ENCODE measurements at regions not wholly inside any gene's neighbourhood (a gene's known extent, or its start where the extent isn't known, plus 50 kb on each side); places are given as distances from the start of the nearest gene placed in this dataset.
A peak's percentile ranks its signal among the peaks of the same experiment; 100 is the strongest.

GRCh38 chr4:66443008-66443407 is 772.7 kb upstream of the EPHA5 start:
- no peaks in the 10 kb centered on the region for H3K27me3 ChIP-seq (ENCODE audit: control insufficient read depth, insufficient read depth, low read length)
- no peak overlapping the region for H3K9ac ChIP-seq (ENCODE audit: low read depth, low read length)
- H3K36me3 ChIP-seq (ENCODE audit: control insufficient read depth, insufficient read depth, low read length): no peaks in the 10 kb centered on the region
- H3K27ac ChIP-seq (ENCODE audit: low read depth, low read length): no peak overlapping the region
- H3K9me3 ChIP-seq (ENCODE audit: control insufficient read depth, insufficient read depth, low read length): no peaks in the 10 kb centered on the region
- peaks cover 6% of the 10 kb centered on the region; the same call in 1 of the 2 replicates for H3K4me1 ChIP-seq (ENCODE audit: control insufficient read depth, insufficient read depth, low read length)
- H3K4me3 ChIP-seq (ENCODE audit: low read depth, low read length): no peak overlapping the region

- H3K4me1 ChIP-seq (ENCODE audit: control insufficient read depth, insufficient read depth, low read length): peaks cover 6% of the 10 kb centered on the region; the same call in 1 of the 2 replicates
- H3K4me3 ChIP-seq (ENCODE audit: low read depth, low read length): no peak overlapping the region
- no peaks in the 10 kb centered on the region for H3K9me3 ChIP-seq (ENCODE audit: control insufficient read depth, insufficient read depth, low read length)
- no peak overlapping the region for H3K27ac ChIP-seq (ENCODE audit: low read depth, low read length)
- no peaks in the 10 kb centered on the region for H3K27me3 ChIP-seq (ENCODE audit: control insufficient read depth, insufficient read depth, low read length)
- H3K36me3 ChIP-seq (ENCODE audit: control insufficient read depth, insufficient read depth, low read length): no peaks in the 10 kb centered on the region
- no peak overlapping the region for H3K9ac ChIP-seq (ENCODE audit: low read depth, low read length)
Measured at GRCh38 chr4:66439508-66439907, 769.2 kb upstream of the EPHA5 start.

DNA sequence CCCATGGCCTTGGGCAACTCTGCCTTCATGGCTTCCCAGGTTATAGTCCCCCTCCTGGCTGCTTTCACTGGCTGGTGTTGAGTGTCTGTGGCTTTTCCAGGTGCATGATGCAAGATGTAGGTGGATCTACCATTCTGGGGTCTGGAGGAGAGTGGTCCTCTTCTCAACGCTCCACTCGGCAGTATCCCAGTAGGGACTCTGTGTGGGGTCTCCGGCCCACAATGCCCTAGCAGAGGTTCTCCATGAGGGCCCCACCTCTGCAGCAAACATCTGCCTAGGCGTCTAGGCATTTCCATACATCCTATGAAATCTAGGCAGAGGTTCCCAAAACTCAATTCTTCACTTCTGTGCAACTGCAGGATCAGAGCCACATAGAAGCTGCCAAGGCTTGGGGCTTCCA is 763.4 kb upstream of the EPHA5 start:
- H3K4me3 ChIP-seq (ENCODE audit: low read depth, low read length): no peak overlapping the region
- no peaks in the 10 kb centered on the region for H3K27me3 ChIP-seq (ENCODE audit: control insufficient read depth, insufficient read depth, low read length)

GRCh38 chr4:66430856-66431255 is 760.6 kb upstream of the EPHA5 start:
- Histone ChIP-seq H3K4me1 (ENCODE audit: control insufficient read depth, insufficient read depth, low read length) (no peaks in the 10 kb centered on the region), H3K4me3 (ENCODE audit: low read depth, low read length) (no peak overlapping the region), H3K36me3 (ENCODE audit: control insufficient read depth, insufficient read depth, low read length) (no peaks in the 10 kb centered on the region), H3K9me3 (ENCODE audit: control insufficient read depth, insufficient read depth, low read length) (no peaks in the 10 kb centered on the region), H3K27ac (ENCODE audit: low read depth, low read length) (peak overlapping the region; percentile 22), H3K9ac (ENCODE audit: low read depth, low read length) (no peak overlapping the region), H3K27me3 (ENCODE audit: control insufficient read depth, insufficient read depth, low read length) (no peaks in the 10 kb centered on the region)

More for the DNA sequence above, 763.4 kb upstream of the EPHA5 start:
- no peak overlapping the region for H3K27ac ChIP-seq (ENCODE audit: low read depth, low read length)
- H3K9me3 ChIP-seq (ENCODE audit: control insufficient read depth, insufficient read depth, low read length): no peaks in the 10 kb centered on the region
- no peaks in the 10 kb centered on the region for H3K4me1 ChIP-seq (ENCODE audit: control insufficient read depth, insufficient read depth, low read length)
- no peaks in the 10 kb centered on the region for H3K36me3 ChIP-seq (ENCODE audit: control insufficient read depth, insufficient read depth, low read length)
- H3K9ac ChIP-seq (ENCODE audit: low read depth, low read length): no peak overlapping the region

GRCh38 chr4:66429276-66429675 is 759.0 kb upstream of the EPHA5 start:
- H3K27me3 ChIP-seq (ENCODE audit: control insufficient read depth, insufficient read depth, low read length): no peaks in the 10 kb centered on the region
- no peaks in the 10 kb centered on the region for H3K36me3 ChIP-seq (ENCODE audit: control insufficient read depth, insufficient read depth, low read length)
- H3K9me3 ChIP-seq (ENCODE audit: control insufficient read depth, insufficient read depth, low read length): no peaks in the 10 kb centered on the region
- H3K9ac ChIP-seq (ENCODE audit: low read depth, low read length): no peak overlapping the region
- no peaks in the 10 kb centered on the region for H3K4me1 ChIP-seq (ENCODE audit: control insufficient read depth, insufficient read depth, low read length)
- H3K4me3 ChIP-seq (ENCODE audit: low read depth, low read length): no peak overlapping the region
- H3K27ac ChIP-seq (ENCODE audit: low read depth, low read length): no peak overlapping the region

GRCh38 chr4:66416425-66416824 is 746.1 kb upstream of the EPHA5 start:
- H3K27me3 ChIP-seq (ENCODE audit: control insufficient read depth, insufficient read depth, low read length): no peaks in the 10 kb centered on the region
- H3K9ac ChIP-seq (ENCODE audit: low read depth, low read length): no peak overlapping the region
- no peak overlapping the region for H3K27ac ChIP-seq (ENCODE audit: low read depth, low read length)
- no peak overlapping the region for H3K4me3 ChIP-seq (ENCODE audit: low read depth, low read length)
- H3K36me3 ChIP-seq (ENCODE audit: control insufficient read depth, insufficient read depth, low read length): no peaks in the 10 kb centered on the region
- no peaks in the 10 kb centered on the region for H3K4me1 ChIP-seq (ENCODE audit: control insufficient read depth, insufficient read depth, low read length)
- no peaks in the 10 kb centered on the region for H3K9me3 ChIP-seq (ENCODE audit: control insufficient read depth, insufficient read depth, low read length)

DNA sequence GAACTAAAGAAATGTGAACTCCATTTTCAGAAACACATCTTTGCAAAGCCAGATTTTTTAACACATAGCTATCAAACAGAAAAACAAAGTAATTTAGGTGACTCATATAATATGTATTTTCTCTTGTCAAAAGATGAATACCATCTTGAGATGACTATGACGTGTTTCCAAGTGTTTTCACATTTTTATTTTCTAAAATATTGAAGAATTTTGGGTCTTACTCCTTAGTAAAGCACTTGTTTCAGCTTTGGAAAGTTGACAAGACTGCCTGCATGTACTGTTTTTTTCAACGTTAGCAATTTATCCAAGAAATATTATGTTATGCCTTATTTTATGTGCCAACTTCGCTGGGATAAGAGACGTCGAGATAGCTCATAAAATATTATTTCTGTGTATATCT is 733.9 kb upstream of the EPHA5 start:
- Histone ChIP-seq H3K9me3 (ENCODE audit: control insufficient read depth, insufficient read depth, low read length) (no peaks in the 10 kb centered on the region), H3K27me3 (ENCODE audit: control insufficient read depth, insufficient read depth, low read length) (no peaks in the 10 kb centered on the region), H3K4me3 (ENCODE audit: low read depth, low read length) (no peak overlapping the region), H3K4me1 (ENCODE audit: control insufficient read depth, insufficient read depth, low read length) (no peaks in the 10 kb centered on the region), H3K9ac (ENCODE audit: low read depth, low read length) (no peak overlapping the region), H3K36me3 (ENCODE audit: control insufficient read depth, insufficient read depth, low read length) (no peaks in the 10 kb centered on the region), H3K27ac (ENCODE audit: low read depth, low read length) (no peak overlapping the region)

GRCh38 chr4:66376921-66377320 is 706.6 kb upstream of the EPHA5 start:
- Histone ChIP-seq H3K4me3 (ENCODE audit: low read depth, low read length) (no peak overlapping the region), H3K36me3 (ENCODE audit: control insufficient read depth, insufficient read depth, low read length) (no peaks in the 10 kb centered on the region), H3K9me3 (ENCODE audit: control insufficient read depth, insufficient read depth, low read length) (no peaks in the 10 kb centered on the region), H3K4me1 (ENCODE audit: control insufficient read depth, insufficient read depth, low read length) (no peaks in the 10 kb centered on the region), H3K9ac (ENCODE audit: low read depth, low read length) (no peak overlapping the region), H3K27me3 (ENCODE audit: control insufficient read depth, insufficient read depth, low read length) (no peaks in the 10 kb centered on the region), H3K27ac (ENCODE audit: low read depth, low read length) (no peak overlapping the region)

GRCh38 chr4:66376396-66376795 is 706.1 kb upstream of the EPHA5 start:
- Histone ChIP-seq H3K4me3 (ENCODE audit: low read depth, low read length) (no peak overlapping the region), H3K36me3 (ENCODE audit: control insufficient read depth, insufficient read depth, low read length) (no peaks in the 10 kb centered on the region), H3K4me1 (ENCODE audit: control insufficient read depth, insufficient read depth, low read length) (no peaks in the 10 kb centered on the region), H3K27ac (ENCODE audit: low read depth, low read length) (no peak overlapping the region), H3K9me3 (ENCODE audit: control insufficient read depth, insufficient read depth, low read length) (no peaks in the 10 kb centered on the region), H3K9ac (ENCODE audit: low read depth, low read length) (no peak overlapping the region), H3K27me3 (ENCODE audit: control insufficient read depth, insufficient read depth, low read length) (no peaks in the 10 kb centered on the region)

GRCh38 chr4:66373268-66373667 is 703.0 kb upstream of the EPHA5 start:
- Histone ChIP-seq H3K27ac (ENCODE audit: low read depth, low read length) (no peak overlapping the region), H3K27me3 (ENCODE audit: control insufficient read depth, insufficient read depth, low read length) (no peaks in the 10 kb centered on the region), H3K9ac (ENCODE audit: low read depth, low read length) (no peak overlapping the region), H3K4me3 (ENCODE audit: low read depth, low read length) (no peak overlapping the region), H3K4me1 (ENCODE audit: control insufficient read depth, insufficient read depth, low read length) (no peaks in the 10 kb centered on the region), H3K36me3 (ENCODE audit: control insufficient read depth, insufficient read depth, low read length) (no peaks in the 10 kb centered on the region), H3K9me3 (ENCODE audit: control insufficient read depth, insufficient read depth, low read length) (no peaks in the 10 kb centered on the region)

DNA sequence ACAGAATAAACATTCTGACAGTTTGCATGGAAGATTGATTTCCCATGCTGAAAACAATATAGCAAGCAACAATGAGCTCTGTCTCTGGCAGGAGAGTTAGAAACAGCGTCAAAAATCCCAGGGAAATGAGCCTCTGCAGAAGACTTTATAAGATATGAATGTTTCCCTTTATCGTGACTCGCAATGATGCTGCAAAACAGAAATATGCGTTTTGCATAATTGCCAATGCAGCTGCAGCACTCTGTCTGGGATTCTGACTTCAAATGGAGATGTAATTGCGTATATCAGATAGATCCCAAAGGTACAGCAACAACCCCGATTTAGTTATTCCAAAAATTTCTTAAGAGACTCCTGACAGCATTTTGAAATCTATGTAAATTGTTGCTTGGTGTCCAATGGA is 702.4 kb upstream of the EPHA5 start:
- Histone ChIP-seq H3K4me3 (ENCODE audit: low read depth, low read length) (no peak overlapping the region), H3K4me1 (ENCODE audit: control insufficient read depth, insufficient read depth, low read length) (no peaks in the 10 kb centered on the region), H3K9me3 (ENCODE audit: control insufficient read depth, insufficient read depth, low read length) (no peaks in the 10 kb centered on the region), H3K27ac (ENCODE audit: low read depth, low read length) (no peak overlapping the region), H3K27me3 (ENCODE audit: control insufficient read depth, insufficient read depth, low read length) (no peaks in the 10 kb centered on the region), H3K9ac (ENCODE audit: low read depth, low read length) (no peak overlapping the region), H3K36me3 (ENCODE audit: control insufficient read depth, insufficient read depth, low read length) (no peaks in the 10 kb centered on the region)

Data from HUES48 (cell line).